ENCODE measurements at regions not wholly inside any gene's neighbourhood (a gene's known extent, or its start where the extent isn't known, plus 50 kb on each side); places are given as distances from the start of the nearest gene placed in this dataset.

DNA sequence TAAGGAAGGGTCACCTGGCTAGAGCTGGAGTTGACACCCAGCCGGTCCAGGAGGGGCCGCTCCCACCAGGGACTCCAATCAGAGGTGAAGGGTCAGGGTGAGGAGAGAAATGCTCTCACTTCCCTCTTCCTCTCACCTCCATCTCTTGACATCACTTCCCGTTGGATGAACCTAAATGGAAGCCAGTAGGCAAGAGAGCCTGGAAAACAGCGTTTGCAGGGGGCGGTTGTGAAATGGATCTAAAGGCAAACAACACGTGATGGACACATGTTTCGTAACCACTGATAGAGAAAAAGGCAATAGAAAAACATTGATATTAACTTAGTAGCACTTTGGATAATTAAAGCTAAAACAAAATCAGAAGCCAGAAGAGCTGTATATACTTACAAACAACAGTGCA lies 105.6 kb upstream of the FOXA2 start (continued):
- TF ChIP-seq SRSF4 (IDR thresholded peaks at IDR 0.05; ENCODE audit: low read depth, low read length, poor library complexity, severe bottlenecking), result no peak
- TF ChIP-seq GABPB1 (CRISPR knock-in tag; IDR thresholded peaks at IDR 0.05), result peak; percentile 37; the same call in 1 of the 2 replicates
- TF ChIP-seq ZNF749 (CRISPR knock-in tag; IDR thresholded peaks at IDR 0.05; ENCODE audit: borderline replicate concordance), result no peak
- no peak for TF ChIP-seq GABPA (IDR thresholded peaks at IDR 0.05; ENCODE audit: low read depth, low read length)
- TF ChIP-seq GABPA (CRISPR knock-in tag; IDR thresholded peaks at IDR 0.05; ENCODE audit: low read depth), result peak; percentile 28; the same call in 1 of the 2 replicates
- no peak for TF ChIP-seq BCL6 (CRISPR knock-in tag; IDR thresholded peaks at IDR 0.05)
- TF ChIP-seq ZNF644 (CRISPR knock-in tag; IDR thresholded peaks at IDR 0.05; ENCODE audit: low read depth), result 0 out of 2 replicates have a peak, but pooled peaks have one; percentile 35
- TF ChIP-seq, protein P1, sequence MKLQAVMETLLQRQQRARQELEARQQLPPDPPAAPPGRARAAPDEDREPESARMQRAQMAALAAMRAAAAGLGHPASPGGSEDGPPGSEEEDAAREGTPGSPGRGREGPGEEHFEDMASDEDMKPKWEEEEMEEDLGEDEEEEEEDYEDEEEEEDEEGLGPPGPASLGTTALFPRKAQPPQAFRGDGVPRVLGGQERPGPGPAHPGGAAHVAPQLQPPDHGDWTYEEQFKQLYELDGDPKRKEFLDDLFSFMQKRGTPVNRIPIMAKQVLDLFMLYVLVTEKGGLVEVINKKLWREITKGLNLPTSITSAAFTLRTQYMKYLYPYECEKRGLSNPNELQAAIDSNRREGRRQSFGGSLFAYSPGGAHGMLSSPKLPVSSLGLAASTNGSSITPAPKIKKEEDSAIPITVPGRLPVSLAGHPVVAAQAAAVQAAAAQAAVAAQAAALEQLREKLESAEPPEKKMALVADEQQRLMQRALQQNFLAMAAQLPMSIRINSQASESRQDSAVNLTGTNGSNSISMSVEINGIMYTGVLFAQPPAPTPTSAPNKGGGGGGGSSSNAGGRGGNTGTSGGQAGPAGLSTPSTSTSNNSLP (IDR thresholded peaks at IDR 0.05; ENCODE audit: low read depth, low read length), result no peak
- TF ChIP-seq ZNF501 (CRISPR knock-in tag; IDR thresholded peaks at IDR 0.05), result no peak
- TF ChIP-seq CEBPB (IDR thresholded peaks at IDR 0.05; ENCODE audit: borderline replicate concordance, low read depth, low read length), result peak; percentile 83
- no peak for TF ChIP-seq GATAD1 (CRISPR knock-in tag; IDR thresholded peaks at IDR 0.05)

DNA sequence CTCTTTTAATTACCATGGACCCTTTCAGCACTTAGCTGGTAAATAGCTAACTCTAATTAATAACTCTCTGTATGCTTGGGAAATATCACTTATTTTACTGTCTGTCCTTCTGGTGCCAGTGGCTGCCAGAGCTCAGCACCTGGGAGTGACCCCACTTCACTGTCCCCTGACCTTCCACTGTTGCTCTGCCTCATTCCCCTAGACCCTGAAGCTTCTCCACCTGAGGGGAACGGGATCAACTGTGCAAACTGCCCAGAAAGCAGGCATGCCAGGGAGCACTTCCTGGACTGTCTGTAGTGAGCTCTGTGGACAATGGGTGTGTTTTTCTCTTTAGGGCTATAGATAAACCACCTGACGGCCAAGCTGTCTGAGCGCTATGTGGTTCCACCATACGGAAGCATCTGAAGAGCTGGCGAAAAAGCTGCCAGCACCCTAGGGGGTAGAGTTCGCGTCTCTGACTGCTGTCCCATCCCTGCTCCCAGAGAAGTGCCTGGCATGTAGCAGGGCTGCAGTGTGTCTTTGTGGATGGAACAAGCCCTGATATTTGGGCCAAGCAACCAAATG lies 106.3 kb upstream of the FOXA2 start:
- no peak overlapping the region for H3K4me2 ChIP-seq (ENCODE audit: low read depth, low read length)
- H2AFZ ChIP-seq (ENCODE audit: low read length), result no peak overlapping the region
- DNase-seq (ENCODE audit: low spot score), result no peak
- H3K27me3 ChIP-seq (ENCODE audit: control insufficient read depth in 1 of 2, insufficient read depth in 2 of 2, low read length in 2 of 2), result peaks cover 0 to 6% of the 10 kb centered on the region in 2 experiments; a peak in 1 of 5 replicates
- H3K4me1 ChIP-seq (ENCODE audit: insufficient read depth, low read length), result peaks cover 13% of the 10 kb centered on the region
- ATAC-seq, result no peak
- ChIA-PET CTCF (ENCODE audit: low intra/inter-chr PET ratio, low total read pairs) (interaction anchor here (1.3 to 2.5 kb wide), 3 partner anchors 284 to 650 kb away, joined by 8 to 15 read pairs (median 12); no protein-coding TSS in a partner anchor), POLR2A (interaction anchor here (0.7 to 1.9 kb wide), 3 partner anchors 260 to 650 kb away, joined by 3 to 6 read pairs (median 4); no protein-coding TSS in a partner anchor)
- no peak for FAIRE-seq
- WGBS (ENCODE audit: low lambda C conversion rate), result 59% methylated on average over 7 of the region's 7 CpGs
- H3K9me3 ChIP-seq (ENCODE audit: low read length), result no peaks in the 10 kb centered on the region
- H4K20me1 ChIP-seq (ENCODE audit: insufficient read depth, low read length), result no peaks in the 10 kb centered on the region
- no peak overlapping the region for H3K4me3 ChIP-seq (replicated peaks in 1 of 3; ENCODE audit: insufficient read depth in 1 of 3, low read depth in 2 of 3, low read length in 3 of 3)
- intact Hi-C loops (cut with micrococcal nuclease; ENCODE audit: unreplicated experiment), result loop anchor here (1.0 to 10.0 kb wide), 5 partner anchors 284 to 650 kb away; no protein-coding TSS in a partner anchor
- in situ Hi-C loops (cut with HindIII; ENCODE audit: extremely low pct_ligation_motif_present, low pct_unique_long_range_greater_than_20kb), result loop anchor here (5.0 to 10.0 kb wide), 3 partner anchors 284 to 652 kb away; no protein-coding TSS in a partner anchor
- no peaks in the 10 kb centered on the region for H3K79me2 ChIP-seq (ENCODE audit: insufficient read depth, low read length)
- no peaks in the 10 kb centered on the region for H3K36me3 ChIP-seq (replicated peaks in 1 of 2; ENCODE audit: control insufficient read depth in 1 of 2, insufficient read depth in 2 of 2, low read length in 2 of 2)
- no peak overlapping the region for H3K9ac ChIP-seq (ENCODE audit: insufficient read depth, low read depth, low read length)
- no peak overlapping the region for H3K27ac ChIP-seq (ENCODE audit: extremely low read length, insufficient read depth, low read length)
- BruUV-seq (replicated peaks), result no TSS peak
- TF ChIP-seq, protein P2, sequence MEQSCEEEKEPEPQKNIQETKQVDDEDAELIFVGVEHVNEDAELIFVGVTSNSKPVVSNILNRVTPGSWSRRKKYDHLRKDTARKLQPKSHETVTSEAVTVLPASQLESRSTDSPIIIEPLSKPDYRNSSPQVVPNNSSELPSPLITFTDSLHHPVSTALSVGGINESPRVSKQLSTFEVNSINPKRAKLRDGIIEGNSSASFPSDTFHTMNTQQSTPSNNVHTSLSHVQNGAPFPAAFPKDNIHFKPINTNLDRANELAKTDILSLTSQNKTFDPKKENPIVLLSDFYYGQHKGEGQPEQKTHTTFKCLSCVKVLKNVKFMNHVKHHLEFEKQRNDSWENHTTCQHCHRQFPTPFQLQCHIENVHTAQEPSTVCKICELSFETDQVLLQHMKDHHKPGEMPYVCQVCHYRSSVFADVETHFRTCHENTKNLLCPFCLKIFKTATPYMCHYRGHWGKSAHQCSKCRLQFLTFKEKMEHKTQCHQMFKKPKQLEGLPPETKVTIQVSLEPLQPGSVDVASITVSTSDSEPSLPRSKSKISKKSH (CRISPR knock-in tag; IDR thresholded peaks at IDR 0.05; ENCODE audit: borderline replicate concordance), result 0 out of 2 replicates have a peak, but pooled peaks have one; percentile 64
- TF ChIP-seq ZNF451 (CRISPR knock-in tag; IDR thresholded peaks at IDR 0.05), result no peak
- no peak for TF ChIP-seq EEA1 (CRISPR knock-in tag; IDR thresholded peaks at IDR 0.05; ENCODE audit: borderline replicate concordance)
- TF ChIP-seq ZNF891 (CRISPR knock-in tag; IDR thresholded peaks at IDR 0.05), result 0 out of 2 replicates have a peak, but pooled peaks have one; percentile 9
- no peak for TF ChIP-seq ZNF33A (CRISPR knock-in tag; IDR thresholded peaks at IDR 0.05; ENCODE audit: borderline replicate concordance)
- TF ChIP-seq, protein P3, sequence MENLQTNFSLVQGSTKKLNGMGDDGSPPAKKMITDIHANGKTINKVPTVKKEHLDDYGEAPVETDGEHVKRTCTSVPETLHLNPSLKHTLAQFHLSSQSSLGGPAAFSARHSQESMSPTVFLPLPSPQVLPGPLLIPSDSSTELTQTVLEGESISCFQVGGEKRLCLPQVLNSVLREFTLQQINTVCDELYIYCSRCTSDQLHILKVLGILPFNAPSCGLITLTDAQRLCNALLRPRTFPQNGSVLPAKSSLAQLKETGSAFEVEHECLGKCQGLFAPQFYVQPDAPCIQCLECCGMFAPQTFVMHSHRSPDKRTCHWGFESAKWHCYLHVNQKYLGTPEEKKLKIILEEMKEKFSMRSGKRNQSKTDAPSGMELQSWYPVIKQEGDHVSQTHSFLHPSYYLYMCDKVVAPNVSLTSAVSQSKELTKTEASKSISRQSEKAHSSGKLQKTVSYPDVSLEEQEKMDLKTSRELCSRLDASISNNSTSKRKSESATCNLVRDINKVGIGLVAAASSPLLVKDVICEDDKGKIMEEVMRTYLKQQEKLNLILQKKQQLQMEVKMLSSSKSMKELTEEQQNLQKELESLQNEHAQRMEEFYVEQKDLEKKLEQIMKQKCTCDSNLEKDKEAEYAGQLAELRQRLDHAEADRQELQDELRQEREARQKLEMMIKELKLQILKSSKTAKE (CRISPR knock-in tag; IDR thresholded peaks at IDR 0.05; ENCODE audit: borderline replicate concordance), result 0 out of 2 replicates have a peak, but pooled peaks have one; percentile 20

All from HepG2 (cell line).